Osteocyte (in vitro differentiated cells): ENCODE measurements at regions not wholly inside any gene's neighbourhood (a gene's known extent, or its start where the extent isn't known, plus 50 kb on each side); places are given as distances from the start of the nearest gene placed in this dataset.

Experiments
- DNase-seq: peaks from one replicate; pipeline ENCODE4 v3.0.0; 2021; ENCODE audit warnings: mixed read lengths; ENCODE audit not compliant: unreplicated experiment; ENCODE audit errors: extremely low spot score
- H3K27ac Mint-ChIP-seq: one replicate; pipeline ENCODE4 v1.8.0; 2021; ENCODE audit warnings: mild to moderate bottlenecking, mixed read lengths; ENCODE audit not compliant: unreplicated experiment
- H3K27me3 Mint-ChIP-seq: one replicate; pipeline ENCODE4 v1.8.0; 2021; ENCODE audit warnings: mixed read lengths; ENCODE audit not compliant: unreplicated experiment
- H3K36me3 Mint-ChIP-seq: one replicate; pipeline ENCODE4 v1.8.0; 2021; ENCODE audit warnings: mixed read lengths; ENCODE audit not compliant: unreplicated experiment
- H3K4me1 Mint-ChIP-seq: one replicate; pipeline ENCODE4 v1.8.0; 2021; ENCODE audit warnings: mixed read lengths; ENCODE audit not compliant: unreplicated experiment
- H3K4me3 Mint-ChIP-seq: one replicate; pipeline ENCODE4 v1.8.0; 2021; ENCODE audit warnings: mild to moderate bottlenecking, moderate library complexity, mixed read lengths; ENCODE audit not compliant: unreplicated experiment
- H3K9me3 Mint-ChIP-seq: one replicate; pipeline ENCODE4 v1.8.0; 2021; ENCODE audit warnings: mixed read lengths; ENCODE audit not compliant: unreplicated experiment
- CTCF ChIP-seq: fragments of 200-600 bp; sonication (generic); IDR thresholded peaks from 2 replicates; pipeline ENCODE4 v1.5.0; 2021; ENCODE audit warnings: antibody characterized with exemption, mild to moderate bottlenecking, moderate library complexity

- H3K36me3 Mint-ChIP-seq: no peaks in the 10 kb centered on the region
- H3K4me3 Mint-ChIP-seq: no peak overlapping the region
Observed at GRCh38 chr10:118903251-118903650, 126.3 kb upstream of the NANOS1 start.

GRCh38 chr10:118903691-118904090 lies 125.8 kb upstream of the NANOS1 start:
- Mint-ChIP-seq H3K4me3 (no peak overlapping the region), H3K36me3 (no peaks in the 10 kb centered on the region), H3K9me3 (no peaks in the 10 kb centered on the region), H3K27me3 (peaks cover 6% of the 10 kb centered on the region), H3K27ac (no peak overlapping the region), H3K4me1 (no peaks in the 10 kb centered on the region)
- no peak for TF ChIP-seq CTCF
- DNase-seq: peak; percentile 57

More at GRCh38 chr10:118903251-118903650, 126.3 kb upstream of the NANOS1 start:
- no peak for TF ChIP-seq CTCF
- Mint-ChIP-seq H3K4me1 (no peaks in the 10 kb centered on the region), H3K27ac (no peak overlapping the region), H3K9me3 (no peaks in the 10 kb centered on the region), H3K27me3 (peaks cover 6% of the 10 kb centered on the region)
- DNase-seq: peak; percentile 73

GRCh38 chr10:118904286-118904685 lies 125.2 kb upstream of the NANOS1 start:
- Mint-ChIP-seq H3K27me3 (peaks cover 6% of the 10 kb centered on the region), H3K4me3 (no peak overlapping the region), H3K27ac (no peak overlapping the region), H3K4me1 (no peaks in the 10 kb centered on the region), H3K9me3 (no peaks in the 10 kb centered on the region), H3K36me3 (no peaks in the 10 kb centered on the region)
- peak; percentile 57 for DNase-seq
- no peak for TF ChIP-seq CTCF

GRCh38 chr10:118907051-118907450 lies 122.5 kb upstream of the NANOS1 start:
- Mint-ChIP-seq H3K9me3 (no peaks in the 10 kb centered on the region), H3K4me1 (no peaks in the 10 kb centered on the region), H3K4me3 (no peak overlapping the region), H3K36me3 (peaks cover 2% of the 10 kb centered on the region), H3K27ac (no peak overlapping the region), H3K27me3 (peaks cover 6% of the 10 kb centered on the region)
- DNase-seq: no peak
- TF ChIP-seq CTCF: no peak

GRCh38 chr10:118908557-118909256 lies 120.8 kb upstream of the NANOS1 start:
- no peak for DNase-seq
- H3K4me3 Mint-ChIP-seq: no peak overlapping the region
- H3K27ac Mint-ChIP-seq: no peak overlapping the region
- H3K9me3 Mint-ChIP-seq: no peaks in the 10 kb centered on the region
- peaks cover 2% of the 10 kb centered on the region for H3K36me3 Mint-ChIP-seq
- H3K4me1 Mint-ChIP-seq: no peaks in the 10 kb centered on the region
- peaks cover 6% of the 10 kb centered on the region for H3K27me3 Mint-ChIP-seq
- no peak for TF ChIP-seq CTCF
